ENCODE measurements at regions not wholly inside any gene's neighbourhood (a gene's known extent, or its start where the extent isn't known, plus 50 kb on each side); places are given as distances from the start of the nearest gene placed in this dataset.

GRCh38 chr4:10746371-10747171 lies 62.0 kb upstream of the CLNK start:
- TF ChIP-seq CTCF (IDR thresholded peaks at IDR 0.05) (no peak), POLR2A (IDR thresholded peaks at IDR 0.05) (no peak)
